HG02642 (cell line): ENCODE measurements at regions not wholly inside any gene's neighbourhood (a gene's known extent, or its start where the extent isn't known, plus 50 kb on each side); places are given as distances from the start of the nearest gene placed in this dataset.
A peak's percentile ranks its signal among the peaks of the same experiment; 100 is the strongest.
"Not testable (repeated sequence)": the region's sequence is repeated elsewhere in the genome, so short reads cannot be mapped to it uniquely, and the experiment has no call there.

Source experiments
- ATAC-seq: cut with Tn5 transposase; IDR thresholded peaks from one replicate; pipeline ENCODE4 v1.9.1; 2021; ENCODE audit warnings: mild to moderate bottlenecking; ENCODE audit not compliant: unreplicated experiment, poor library complexity

- no peak for ATAC-seq
These were observed 51.3 kb upstream of the BOD1 start for GRCh38 chr5:173667702-173668101.

- no peak for ATAC-seq
These were observed 51.9 kb upstream of the BOD1 start for GRCh38 chr5:173668245-173668800.

DNA sequence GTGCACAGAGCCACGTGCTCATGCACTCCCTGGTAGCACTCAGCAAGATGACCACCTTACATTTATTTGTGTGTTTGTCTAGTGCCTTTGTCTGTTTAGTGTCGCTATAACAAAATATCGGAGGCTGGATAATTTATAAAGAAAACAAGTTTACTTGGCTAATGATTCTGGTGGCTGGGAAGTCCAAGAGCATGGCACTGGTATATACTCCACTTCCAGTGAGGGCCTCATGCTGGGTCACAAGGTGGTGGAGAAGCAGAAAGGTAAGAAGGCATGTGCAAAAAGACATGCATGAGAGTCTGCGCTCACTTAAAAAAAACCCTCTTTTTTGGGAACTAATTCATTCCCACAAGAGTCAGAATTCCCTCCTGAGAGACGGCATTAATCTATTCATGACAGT is 52.5 kb upstream of the BOD1 start:
- ATAC-seq, result no peak

- ATAC-seq, result no peak
These were observed 53.0 kb upstream of the BOD1 start for GRCh38 chr5:173669483-173669882.

DNA sequence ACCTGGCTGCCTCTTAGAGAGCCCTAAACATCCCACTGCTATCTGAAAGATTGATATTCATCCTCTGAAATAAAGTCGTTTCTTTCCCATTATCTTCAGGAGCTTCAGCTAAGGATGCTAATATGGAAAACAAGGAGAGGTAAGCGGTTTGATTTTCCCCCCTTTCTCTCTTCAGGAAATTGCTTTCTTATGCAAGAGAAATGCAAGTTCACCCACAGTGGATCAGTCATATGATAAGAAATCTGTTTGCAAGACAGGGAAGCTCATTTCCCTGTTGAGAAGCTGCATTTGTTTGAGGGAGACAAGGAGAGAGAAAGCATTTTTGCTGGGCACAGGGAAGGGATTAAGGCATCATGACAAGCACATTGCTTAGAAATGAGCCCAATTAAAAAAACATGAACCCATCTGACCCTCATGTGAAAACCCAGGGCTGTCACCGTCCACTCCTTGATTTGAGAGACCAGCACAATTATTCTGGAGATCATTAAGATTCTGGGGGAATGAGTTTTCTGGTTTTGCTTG is 53.7 kb upstream of the BOD1 start:
- ATAC-seq, result no peak

DNA sequence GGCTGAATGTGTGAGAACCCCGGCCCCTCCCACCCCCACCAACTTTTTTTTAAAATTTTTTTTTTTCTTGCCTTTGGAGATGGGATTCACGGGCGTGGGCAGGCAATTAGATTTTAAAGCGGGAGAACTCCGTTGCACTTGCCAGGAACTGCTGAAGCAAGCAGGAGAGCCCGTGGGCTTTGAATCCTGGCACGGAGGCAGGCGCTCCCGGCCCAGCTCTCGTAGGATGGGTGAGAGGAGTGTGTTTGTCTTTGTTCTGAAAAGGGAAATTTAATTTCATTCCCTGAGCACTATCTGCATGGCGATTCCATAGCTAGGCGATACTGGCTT is 54.3 kb upstream of the BOD1 start:
- no peak for ATAC-seq

DNA sequence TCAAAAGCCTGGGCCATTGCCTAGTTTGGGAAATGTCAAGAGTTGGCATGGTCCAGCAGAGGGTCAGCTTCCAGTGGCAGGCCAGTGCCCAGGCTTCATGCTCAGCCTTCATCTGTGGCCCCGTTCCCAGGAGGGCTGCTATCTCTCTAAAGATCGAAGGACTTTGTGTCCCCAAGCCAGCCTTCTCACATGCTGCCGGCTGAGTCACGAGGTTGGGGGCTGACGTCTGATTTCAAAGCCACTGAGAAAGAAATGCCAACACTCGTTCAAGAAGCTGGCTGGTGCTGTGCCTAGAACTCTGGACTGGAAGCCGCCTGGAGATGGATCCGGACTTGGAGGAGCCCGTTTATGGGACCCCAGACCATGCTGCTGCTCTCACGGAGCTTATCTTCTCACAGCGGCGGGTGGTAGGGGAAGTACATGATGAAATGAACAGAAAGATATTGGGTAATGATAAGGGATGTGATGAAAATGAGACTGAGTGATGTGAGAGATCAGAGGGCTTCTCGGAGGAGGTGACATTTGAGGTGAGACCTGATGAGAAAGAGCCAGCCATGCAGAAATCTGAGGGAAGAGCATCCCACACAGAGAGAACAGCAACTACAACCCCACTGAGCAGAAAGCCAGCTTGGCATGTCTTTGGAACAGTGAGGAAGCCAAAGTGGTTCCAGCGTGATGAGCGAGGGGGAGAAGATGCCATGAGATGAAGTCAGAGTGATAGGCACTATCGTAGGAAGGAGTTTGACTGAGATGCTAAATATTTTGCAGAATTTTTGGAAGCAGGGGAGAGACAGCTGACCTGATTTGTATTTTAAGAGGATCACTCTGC is 54.9 kb upstream of the BOD1 start:
- ATAC-seq, result no peak

DNA sequence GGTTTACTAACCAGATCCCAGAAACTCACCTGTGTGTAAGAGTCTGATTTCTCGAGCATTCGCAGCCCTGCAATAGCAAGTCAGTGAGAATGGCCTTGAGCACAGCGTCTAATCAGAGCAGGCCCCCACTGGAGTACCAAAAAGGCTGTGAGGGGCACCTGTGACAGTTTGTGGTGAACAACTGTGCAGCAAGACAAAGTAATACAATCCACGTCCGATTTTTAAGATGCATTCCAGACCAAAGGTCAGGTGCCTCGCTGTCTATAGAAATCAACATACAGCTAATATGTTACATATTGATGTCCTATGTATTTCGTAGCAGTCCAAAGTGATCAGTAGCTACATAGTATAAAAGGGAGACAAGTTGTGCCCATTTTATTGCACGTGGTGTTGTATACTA is 55.7 kb upstream of the BOD1 start:
- no peak for ATAC-seq

DNA sequence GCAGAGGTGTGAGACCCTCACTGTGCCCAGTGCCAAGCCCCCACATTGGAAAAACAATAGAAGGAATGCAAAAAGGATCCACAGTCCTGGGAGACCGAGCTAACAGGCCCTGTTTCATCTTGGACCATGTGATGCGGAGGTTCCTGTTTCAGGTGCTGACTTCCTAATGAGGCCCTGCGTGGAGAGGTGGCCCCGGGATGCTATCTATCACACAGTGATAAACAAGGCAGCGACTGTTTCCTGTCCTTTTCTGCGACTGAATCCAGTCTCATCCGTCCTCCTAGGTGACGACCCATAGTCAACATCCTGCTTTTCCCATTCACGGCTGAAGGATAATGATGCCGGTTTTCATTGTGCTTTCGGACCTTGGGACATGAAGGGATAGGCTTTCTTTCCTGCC is 56.4 kb upstream of the BOD1 start:
- no peak for ATAC-seq

- no peak for ATAC-seq
These were observed 57.0 kb upstream of the BOD1 start for GRCh38 chr5:173673295-173674101.

- no peak for ATAC-seq
These were observed 59.0 kb upstream of the BOD1 start for GRCh38 chr5:173675287-173675996.

GRCh38 chr5:173676375-173676774 is 59.9 kb upstream of the BOD1 start:
- ATAC-seq, result no peak

DNA sequence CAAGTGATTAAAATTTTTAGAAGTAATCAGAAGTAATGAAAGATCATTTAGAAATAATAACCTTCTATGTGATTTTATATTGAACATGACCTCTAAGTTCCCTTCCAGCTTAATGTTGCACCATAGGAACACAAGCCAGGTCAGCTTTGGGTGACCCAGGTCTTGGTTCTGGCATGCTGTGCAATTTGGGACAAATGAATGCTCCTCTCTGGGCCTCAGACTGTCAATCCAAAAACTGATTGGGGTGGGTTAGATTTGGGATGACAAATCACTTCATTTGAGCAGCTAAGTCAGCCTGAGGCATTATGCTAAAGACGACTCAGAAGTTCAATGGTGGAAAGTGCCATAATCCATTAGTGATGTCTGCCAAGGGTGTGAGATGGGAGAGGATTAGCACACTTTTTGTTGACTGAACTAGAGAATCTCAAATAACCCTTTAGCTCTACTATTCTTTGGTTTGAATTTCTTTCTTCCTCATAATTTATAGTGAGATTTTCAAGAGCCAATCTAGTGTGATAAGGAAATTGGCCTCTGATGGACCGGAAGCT is 60.7 kb upstream of the BOD1 start:
- ATAC-seq, result no peak

GRCh38 chr5:173679909-173680630 is 63.6 kb upstream of the BOD1 start:
- ATAC-seq, result peak; percentile 73

DNA sequence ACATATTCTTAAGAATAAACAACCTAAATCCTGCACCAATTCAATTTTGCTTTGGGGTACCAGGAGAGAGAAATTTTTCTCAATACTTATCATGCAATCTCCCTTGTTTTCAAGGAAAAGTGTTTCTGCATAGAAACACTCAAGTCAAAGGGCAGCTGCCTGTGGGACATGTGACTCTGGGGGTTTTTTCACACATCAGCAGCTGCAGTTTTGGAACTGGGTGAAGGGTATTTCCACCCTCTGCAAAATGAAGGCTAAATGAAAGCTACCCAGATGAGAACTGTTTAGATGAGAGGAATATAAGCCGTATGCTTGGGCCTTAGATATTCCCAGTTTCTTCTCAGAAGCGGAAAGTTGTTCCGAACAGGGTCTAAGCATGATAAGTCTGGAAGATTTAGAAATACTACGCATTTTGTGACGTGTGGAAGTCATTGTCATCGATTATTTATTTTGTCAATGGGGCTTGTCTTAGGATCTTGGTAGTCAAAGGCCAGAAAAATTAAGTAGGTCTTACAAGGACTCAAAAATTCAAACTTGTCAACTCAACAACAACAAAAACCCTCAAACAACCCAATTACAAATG is 64.3 kb upstream of the BOD1 start:
- peak; percentile 75 for ATAC-seq

DNA sequence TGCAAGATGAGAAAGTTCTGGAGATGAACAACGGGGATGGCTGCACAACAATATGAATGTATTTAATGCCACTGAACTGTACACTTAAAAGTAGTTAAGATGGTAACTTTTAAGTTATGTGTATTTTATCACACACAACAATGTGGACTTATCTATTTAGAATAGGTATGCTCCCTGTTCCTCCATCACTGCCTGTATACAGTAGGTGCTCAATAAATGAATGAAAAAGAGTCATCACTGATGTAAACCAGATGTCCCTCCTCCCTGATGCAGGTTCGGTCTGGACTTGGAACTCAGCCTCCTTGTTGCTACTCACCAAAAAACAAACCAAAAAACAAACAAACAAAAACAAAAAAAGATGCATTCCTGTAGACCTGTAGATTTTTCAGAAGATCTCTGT is 65.9 kb upstream of the BOD1 start:
- ATAC-seq, result no peak

DNA sequence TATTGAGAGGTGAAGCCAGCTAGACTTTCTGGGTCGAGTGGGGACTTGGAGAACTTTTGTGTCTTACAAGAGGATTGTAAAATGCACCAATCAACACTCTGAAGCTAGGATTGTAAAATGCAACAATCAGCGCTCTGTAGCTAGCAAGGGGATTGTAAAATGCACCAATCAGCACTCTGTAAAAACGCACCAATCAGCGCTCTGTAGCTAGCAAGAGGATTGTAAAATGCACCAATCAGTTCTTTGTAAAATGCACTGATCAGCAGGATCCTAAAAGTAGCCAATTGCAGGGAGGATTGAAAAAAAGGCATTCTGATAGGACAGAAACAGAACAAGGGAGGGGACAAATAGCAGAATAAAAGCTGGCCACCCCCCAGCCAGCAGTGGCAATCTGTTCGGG is 68.1 kb upstream of the BOD1 start:
- not testable (repeated sequence) for ATAC-seq

DNA sequence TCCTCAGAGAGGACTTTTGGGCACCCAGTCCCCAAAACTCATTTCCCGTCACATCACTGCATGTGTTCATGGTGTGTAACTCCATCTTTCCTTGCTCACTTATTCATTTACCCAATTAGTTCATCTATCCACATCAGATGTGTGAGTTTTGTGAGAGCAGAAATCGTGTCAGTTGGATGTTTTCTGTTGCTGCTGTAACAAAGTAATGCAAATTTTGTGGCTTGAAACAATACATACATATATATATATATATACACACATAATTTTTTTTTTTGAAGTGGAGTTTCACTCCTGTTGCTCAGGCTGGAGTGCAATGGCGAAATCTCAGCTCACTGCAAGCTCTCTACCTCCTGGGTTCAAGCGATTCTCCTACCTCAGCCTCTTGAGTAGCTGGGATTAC is 70.5 kb upstream of the BOD1 start:
- ATAC-seq, result no peak

- no peak for ATAC-seq
These were observed 72.3 kb upstream of the BOD1 start for GRCh38 chr5:173688703-173689102.
